PC-9 (cell line): ENCODE measurements at regions not wholly inside any gene's neighbourhood (a gene's known extent, or its start where the extent isn't known, plus 50 kb on each side); places are given as distances from the start of the nearest gene placed in this dataset.

Experiments
- BruUV-seq: library from RNA; stranded (reverse); fragments of 400-500 nt; replicated peaks from 2 replicates; lab custom pipeline; 2021; lab: Mats Ljungman, UMichigan
- CTCF ChIA-PET: fragments of 300-600 bp; sonication (Branson Sonifier 250); formaldehyde crosslinking; loops from one replicate; lab custom pipeline; 2022; ENCODE audit warnings: antibody characterized with exemption; lab: Charles Lee
- POLR2A ChIA-PET: fragments of 300-600 bp; sonication (Branson Sonifier 250); formaldehyde crosslinking; loops from one replicate; lab custom pipeline; 2022; ENCODE audit warnings: antibody characterized with exemption; ENCODE audit not compliant: unreplicated experiment; lab: Charles Lee
- DNase-seq, 2 experiments: peaks; one replicate each; pipeline versions ENCODE4 v3.0.0 to v3.0.0-alpha.2; 2015 to 2022; ENCODE audit warnings: mixed read lengths in 1 of 2
- H2AFZ ChIP-seq: fragments of 200-600 bp; sonication (generic); 2 replicates; pipeline ENCODE4 v1.8.1; 2017; ENCODE audit warnings: antibody characterized with exemption
- H3F3A ChIP-seq: fragments of 200-600 bp; sonication (generic); 2 replicates; pipeline ENCODE4 v1.8.1; 2017; ENCODE audit warnings: antibody characterized with exemption, mild to moderate bottlenecking, low read depth; ENCODE audit not compliant: insufficient read depth
- H3K27ac ChIP-seq: fragments of 200-600 bp; sonication (generic); 2 replicates; pipeline ENCODE4 v1.6.1; 2016; ENCODE audit warnings: mixed run types
- H3K27me3 ChIP-seq: fragments of 200-600 bp; sonication (generic); 2 replicates; pipeline ENCODE4 v1.6.1; 2016; ENCODE audit warnings: low read depth, mixed run types; ENCODE audit not compliant: insufficient read depth
- H3K36me3 ChIP-seq: fragments of 200-600 bp; sonication (generic); 2 replicates; pipeline ENCODE4 v1.6.1; 2016; ENCODE audit warnings: low read depth, mixed run types
- H3K4me1 ChIP-seq: fragments of 200-600 bp; sonication (generic); replicated peaks from 2 replicates; pipeline ENCODE4 v1.6.1; 2016; ENCODE audit warnings: mixed run types; ENCODE audit not compliant: insufficient read depth
- H3K4me2 ChIP-seq: fragments of 200-600 bp; sonication (generic); 2 replicates; pipeline ENCODE4 v1.6.1; 2017; ENCODE audit warnings: mixed run types
- H3K4me3 ChIP-seq: fragments of 200-600 bp; sonication (generic); 2 replicates; pipeline ENCODE4 v1.6.1; 2016; ENCODE audit warnings: mixed run types
- H3K79me2 ChIP-seq: fragments of 200-600 bp; sonication (generic); 2 replicates; pipeline ENCODE4 v1.6.1; 2017; ENCODE audit warnings: low read depth, mixed run types
- H3K9me2 ChIP-seq: fragments of 200-600 bp; sonication (generic); 2 replicates; pipeline ENCODE4 v1.8.1; 2017; ENCODE audit warnings: mild to moderate bottlenecking; ENCODE audit not compliant: insufficient read depth
- H3K9me3 ChIP-seq: fragments of 200-600 bp; sonication (generic); 2 replicates; pipeline ENCODE4 v1.8.1; 2016; ENCODE audit warnings: low read depth; ENCODE audit not compliant: insufficient read depth
- H4K20me1 ChIP-seq: fragments of 200-600 bp; sonication (generic); 2 replicates; pipeline ENCODE4 v1.8.1; 2017; ENCODE audit not compliant: insufficient read depth
- EZH2 ChIP-seq: fragments of 200-600 bp; sonication (generic); IDR thresholded peaks from 2 replicates; pipeline ENCODE4 v1.8.0; 2017; ENCODE audit warnings: antibody characterized with exemption, low read depth
- intact Hi-C: fragments of 100-400 bp; cut with micrococcal nuclease; formaldehyde crosslinking; loops from one replicate; pipeline ENCODE4 v1.10.0; 2022; ENCODE audit not compliant: unreplicated experiment
- TF ChIP-seq, protein P1 (sequence below): fragments of 200-600 bp; sonication (generic); conservative IDR thresholded peaks from 2 replicates; pipeline ENCODE4 v1.6.1; 2017; ENCODE audit warnings: mixed run types, antibody characterized with exemption, mild to moderate bottlenecking, moderate library complexity

DNA sequence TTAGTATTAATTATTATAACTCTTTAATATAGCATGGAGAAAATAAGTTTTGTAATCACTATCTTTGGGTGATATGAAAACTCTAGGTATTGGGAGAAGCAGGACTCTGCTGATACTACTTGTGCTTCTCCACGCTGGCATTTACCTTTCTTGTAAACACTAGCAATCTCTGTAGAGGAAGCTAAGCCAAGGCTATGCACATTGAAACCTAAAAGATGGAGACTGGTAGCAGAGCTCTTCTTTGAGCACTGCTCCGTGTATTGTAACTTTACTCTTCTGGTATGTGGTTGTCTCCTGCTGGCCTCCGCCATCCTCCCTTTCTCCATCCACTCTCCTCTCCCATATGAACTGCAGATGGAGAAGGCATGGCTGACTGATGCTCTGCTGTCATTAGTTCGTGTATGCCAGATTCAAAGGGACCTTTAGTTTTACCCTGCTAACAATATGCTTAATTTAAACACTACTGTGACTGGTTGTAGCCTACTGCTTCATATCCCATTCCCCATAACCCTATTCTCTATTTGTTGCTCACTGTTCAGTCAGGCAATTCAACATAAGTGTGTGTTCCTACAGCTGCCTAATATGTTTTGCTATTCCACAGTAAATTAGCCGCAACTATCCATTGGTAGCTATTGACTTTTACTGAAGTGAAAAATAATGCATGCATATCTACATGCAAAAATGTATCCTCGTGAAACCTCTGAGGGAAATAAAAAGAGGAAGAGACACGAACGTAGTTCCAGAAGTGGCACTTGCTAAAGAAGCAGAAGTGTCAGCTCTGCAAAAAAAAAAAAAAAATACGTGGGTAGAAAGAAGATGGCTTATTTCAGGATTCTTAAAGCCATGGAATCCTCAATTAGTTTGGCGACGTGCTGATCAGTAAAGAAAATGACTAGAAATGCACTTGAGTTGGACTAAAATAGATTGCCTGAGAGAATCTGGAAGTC is 55.6 kb upstream of the CCSER1 start:
- CTCF ChIA-PET: no interaction called here

DNA sequence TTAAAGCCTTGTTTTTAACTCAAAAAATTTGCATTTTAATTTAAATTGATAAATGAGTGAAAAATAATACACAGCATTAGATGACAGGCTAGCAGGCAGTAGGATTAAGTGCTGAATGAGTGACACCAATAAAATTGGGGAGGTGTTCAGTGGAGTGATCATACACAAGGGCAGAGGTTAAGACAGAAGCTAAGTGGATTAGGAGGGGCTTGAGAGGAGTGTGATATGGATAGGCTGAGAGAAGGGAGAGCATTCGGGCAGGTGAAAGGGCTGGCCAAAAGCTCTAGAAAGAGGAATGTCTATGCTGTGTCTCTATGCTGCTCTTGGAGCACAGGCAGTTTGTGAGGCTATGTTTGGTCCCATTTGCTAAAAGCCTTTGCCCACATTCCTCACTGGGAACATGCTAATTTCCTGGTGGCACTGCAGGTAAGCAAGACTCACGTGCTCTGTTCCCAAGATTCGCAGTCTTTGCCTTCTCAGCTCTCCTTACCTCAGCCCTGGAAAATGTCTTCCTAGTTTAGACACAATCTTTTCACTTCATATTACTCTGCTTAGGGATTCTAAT is 52.8 kb upstream of the CCSER1 start:
- Histone ChIP-seq H3F3A (no peaks in the 10 kb centered on the region), H3K27me3 (no peaks in the 10 kb centered on the region), H2AFZ (no peak overlapping the region), H3K9me3 (no peaks in the 10 kb centered on the region), H3K79me2 (no peaks in the 10 kb centered on the region), H3K36me3 (no peaks in the 10 kb centered on the region), H4K20me1 (no peaks in the 10 kb centered on the region), H3K4me1 (no peaks in the 10 kb centered on the region), H3K4me3 (no peak overlapping the region), H3K27ac (no peak overlapping the region), H3K9me2 (no peaks in the 10 kb centered on the region), H3K4me2 (no peak overlapping the region)
- ChIA-PET CTCF (no interaction called here), POLR2A (no interaction called here)
- no peak for TF ChIP-seq EZH2
- TF ChIP-seq, protein P1, sequence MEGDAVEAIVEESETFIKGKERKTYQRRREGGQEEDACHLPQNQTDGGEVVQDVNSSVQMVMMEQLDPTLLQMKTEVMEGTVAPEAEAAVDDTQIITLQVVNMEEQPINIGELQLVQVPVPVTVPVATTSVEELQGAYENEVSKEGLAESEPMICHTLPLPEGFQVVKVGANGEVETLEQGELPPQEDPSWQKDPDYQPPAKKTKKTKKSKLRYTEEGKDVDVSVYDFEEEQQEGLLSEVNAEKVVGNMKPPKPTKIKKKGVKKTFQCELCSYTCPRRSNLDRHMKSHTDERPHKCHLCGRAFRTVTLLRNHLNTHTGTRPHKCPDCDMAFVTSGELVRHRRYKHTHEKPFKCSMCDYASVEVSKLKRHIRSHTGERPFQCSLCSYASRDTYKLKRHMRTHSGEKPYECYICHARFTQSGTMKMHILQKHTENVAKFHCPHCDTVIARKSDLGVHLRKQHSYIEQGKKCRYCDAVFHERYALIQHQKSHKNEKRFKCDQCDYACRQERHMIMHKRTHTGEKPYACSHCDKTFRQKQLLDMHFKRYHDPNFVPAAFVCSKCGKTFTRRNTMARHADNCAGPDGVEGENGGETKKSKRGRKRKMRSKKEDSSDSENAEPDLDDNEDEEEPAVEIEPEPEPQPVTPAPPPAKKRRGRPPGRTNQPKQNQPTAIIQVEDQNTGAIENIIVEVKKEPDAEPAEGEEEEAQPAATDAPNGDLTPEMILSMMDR: no peak
- no TSS peak for BruUV-seq
- intact Hi-C loops: no loop called here
- DNase-seq: no peak

More for the DNA sequence above, 55.6 kb upstream of the CCSER1 start:
- intact Hi-C loops: no loop called here
- no peak overlapping the region for H3K4me2 ChIP-seq
- no peak overlapping the region for H3K4me3 ChIP-seq
- no peaks in the 10 kb centered on the region for H3F3A ChIP-seq
- POLR2A ChIA-PET: no interaction called here
- no peak overlapping the region for H3K27ac ChIP-seq
- no peak overlapping the region for H2AFZ ChIP-seq
- DNase-seq: no peak
- no peaks in the 10 kb centered on the region for H3K27me3 ChIP-seq
- H3K4me1 ChIP-seq: no peaks in the 10 kb centered on the region
- H3K9me2 ChIP-seq: no peaks in the 10 kb centered on the region
- no TSS peak for BruUV-seq
- H4K20me1 ChIP-seq: no peaks in the 10 kb centered on the region
- no peaks in the 10 kb centered on the region for H3K9me3 ChIP-seq
- TF ChIP-seq EZH2: no peak
- TF ChIP-seq, protein P1: no peak
- no peaks in the 10 kb centered on the region for H3K79me2 ChIP-seq
- no peaks in the 10 kb centered on the region for H3K36me3 ChIP-seq
